ENCODE measurements at regions not wholly inside any gene's neighbourhood (a gene's known extent, or its start where the extent isn't known, plus 50 kb on each side); places are given as distances from the start of the nearest gene placed in this dataset.

- no peak for DNase-seq
Measured at GRCh38 chr22:48146426-48146825, 1384.0 kb downstream of the TBC1D22A start.

- no peak for DNase-seq
Measured at GRCh38 chr22:48145738-48146137, 1383.3 kb downstream of the TBC1D22A start.

- no peak for DNase-seq
Measured at GRCh38 chr22:48144318-48144717, 1381.9 kb downstream of the TBC1D22A start.

GRCh38 chr22:48143856-48144255 is 1381.4 kb downstream of the TBC1D22A start:
- DNase-seq = no peak

GRCh38 chr22:48142388-48142787 is 1379.9 kb downstream of the TBC1D22A start:
- DNase-seq = no peak

GRCh38 chr22:48141301-48141700 is 1378.9 kb downstream of the TBC1D22A start:
- no peak for DNase-seq

- no peak for DNase-seq
Measured at GRCh38 chr22:48140261-48140813, 1377.9 kb downstream of the TBC1D22A start.

- no peak for DNase-seq
Measured at GRCh38 chr22:48139776-48140175, 1377.3 kb downstream of the TBC1D22A start.

GRCh38 chr22:48138855-48139254 is 1376.4 kb downstream of the TBC1D22A start:
- DNase-seq = no peak

GRCh38 chr22:48138427-48138826 is 1376.0 kb downstream of the TBC1D22A start:
- no peak for DNase-seq

GRCh38 chr22:48137640-48138039 is 1375.2 kb downstream of the TBC1D22A start:
- no peak for DNase-seq

- DNase-seq = no peak
Measured at GRCh38 chr22:48135592-48135991, 1373.1 kb downstream of the TBC1D22A start.

GRCh38 chr22:48125416-48125815 is 1363.0 kb downstream of the TBC1D22A start:
- DNase-seq = no peak

GRCh38 chr22:48121984-48122383 is 1359.5 kb downstream of the TBC1D22A start:
- no peak for DNase-seq

GRCh38 chr22:48118654-48119053 is 1356.2 kb downstream of the TBC1D22A start:
- no peak for DNase-seq

- no peak for DNase-seq
Measured at GRCh38 chr22:48116871-48117270, 1354.4 kb downstream of the TBC1D22A start.

- DNase-seq = no peak
Measured at GRCh38 chr22:48112687-48113521, 1350.5 kb downstream of the TBC1D22A start.

- no peak for DNase-seq
Measured at GRCh38 chr22:48106715-48107259, 1344.3 kb downstream of the TBC1D22A start.

- no peak for DNase-seq
Measured at GRCh38 chr22:48106215-48106614, 1343.8 kb downstream of the TBC1D22A start.

GRCh38 chr22:48105259-48105658 is 1342.8 kb downstream of the TBC1D22A start:
- DNase-seq = no peak

- no peak for DNase-seq
Measured at GRCh38 chr22:48104766-48105165, 1342.3 kb downstream of the TBC1D22A start.

- no peak for DNase-seq
Measured at GRCh38 chr22:48104102-48104738, 1341.8 kb downstream of the TBC1D22A start.

GRCh38 chr22:48103126-48103875 is 1340.9 kb downstream of the TBC1D22A start:
- no peak for DNase-seq
